Colonic mucosa (tissue), 4 donors: ENCODE measurements at regions not wholly inside any gene's neighbourhood (a gene's known extent, or its start where the extent isn't known, plus 50 kb on each side); places are given as distances from the start of the nearest gene placed in this dataset.

Experiments
- DNase-seq: peaks from one replicate; pipeline ENCODE4 v3.0.0-alpha.2; 2020
- H3K27ac ChIP-seq: fragments of 200-600 bp; one replicate; pipeline ENCODE4 v1.8.0; 2021
- H3K27me3 ChIP-seq: fragments of 200-600 bp; one replicate; pipeline ENCODE4 v1.8.0; 2021
- H3K36me3 ChIP-seq: fragments of 200-600 bp; one replicate; pipeline ENCODE4 v1.8.0; 2021
- H3K4me1 ChIP-seq: fragments of 200-600 bp; one replicate; pipeline ENCODE4 v1.8.0; 2021; ENCODE audit warnings: mild to moderate bottlenecking
- H3K4me3 ChIP-seq: fragments of 200-600 bp; one replicate; pipeline ENCODE4 v1.8.0; 2021
- H3K9ac ChIP-seq, 2 donors: one replicate each; pipeline ENCODE4 v1.7.0; 2013; ENCODE audit warnings: control low read depth in 2 of 2, low read depth in 2 of 2, low read length in 2 of 2
- H3K9me3 ChIP-seq: fragments of 200-600 bp; one replicate; pipeline ENCODE4 v1.8.0; 2021
- CTCF ChIP-seq: fragments of 200-600 bp; IDR thresholded peaks from one replicate; pipeline ENCODE4 v1.8.0; 2022; ENCODE audit warnings: antibody characterized with exemption, mild to moderate bottlenecking
- intact Hi-C: fragments of 100-400 bp; cut with DNase I; formaldehyde crosslinking; loops from one replicate; pipeline ENCODE4 v1.14.1; 2022
- donor health status: healthy.
- donor health status: DM: no; HTN: no; CAD: no.
- donor health status: DM: no; HTN: no; CAD: no.

- Histone ChIP-seq H3K4me1 (no peaks in the 10 kb centered on the region), H3K9ac (no peak overlapping the region), H3K4me3 (no peak overlapping the region), H3K9me3 (peaks cover 3% of the 10 kb centered on the region), H3K27ac (no peak overlapping the region), H3K27me3 (no peaks in the 10 kb centered on the region), H3K36me3 (no peaks in the 10 kb centered on the region)
- no peak for TF ChIP-seq CTCF
- intact Hi-C loops = no loop called here
- DNase-seq = no peak
These were observed 84.3 kb upstream of the MAP1LC3B2 start for GRCh38 chr12:116474899-116475298.

- TF ChIP-seq CTCF = no peak
- intact Hi-C loops = no loop called here
- Histone ChIP-seq H3K9me3 (peaks cover 3% of the 10 kb centered on the region), H3K9ac (no peak overlapping the region), H3K4me1 (no peaks in the 10 kb centered on the region), H3K36me3 (no peaks in the 10 kb centered on the region), H3K4me3 (no peak overlapping the region), H3K27me3 (no peaks in the 10 kb centered on the region), H3K27ac (no peak overlapping the region)
- no peak for DNase-seq
These were observed 82.9 kb upstream of the MAP1LC3B2 start for GRCh38 chr12:116476227-116476822.

- no peak for DNase-seq
- no peak overlapping the region for H3K9ac ChIP-seq
- H3K27ac ChIP-seq = no peak overlapping the region
- no peak for TF ChIP-seq CTCF
- H3K4me3 ChIP-seq = no peak overlapping the region
- no peaks in the 10 kb centered on the region for H3K36me3 ChIP-seq
- intact Hi-C loops = no loop called here
- no peaks in the 10 kb centered on the region for H3K4me1 ChIP-seq
- H3K27me3 ChIP-seq = no peaks in the 10 kb centered on the region
- H3K9me3 ChIP-seq = peaks cover 3% of the 10 kb centered on the region
These were observed 80.9 kb upstream of the MAP1LC3B2 start for GRCh38 chr12:116478243-116478773.

- no peak for DNase-seq
These were observed 78.9 kb upstream of the MAP1LC3B2 start for GRCh38 chr12:116480210-116480810.

GRCh38 chr12:116481726-116482125, 77.5 kb upstream of the MAP1LC3B2 start:
- Histone ChIP-seq H3K36me3 (no peaks in the 10 kb centered on the region), H3K9ac (no peak overlapping the region), H3K4me1 (no peaks in the 10 kb centered on the region), H3K27ac (no peak overlapping the region), H3K4me3 (no peak overlapping the region), H3K9me3 (no peaks in the 10 kb centered on the region), H3K27me3 (no peaks in the 10 kb centered on the region)
- no peak for TF ChIP-seq CTCF
- no peak for DNase-seq
- intact Hi-C loops = no loop called here

More at GRCh38 chr12:116480210-116480810, 78.9 kb upstream of the MAP1LC3B2 start:
- intact Hi-C loops = no loop called here
- TF ChIP-seq CTCF = no peak
- no peak overlapping the region for H3K4me3 ChIP-seq
- H3K27ac ChIP-seq = no peak overlapping the region
- H3K9ac ChIP-seq = no peak overlapping the region
- H3K27me3 ChIP-seq = no peaks in the 10 kb centered on the region
- peaks cover 3% of the 10 kb centered on the region for H3K9me3 ChIP-seq
- H3K36me3 ChIP-seq = no peaks in the 10 kb centered on the region
- no peaks in the 10 kb centered on the region for H3K4me1 ChIP-seq
